HG02981 (cell line): ENCODE measurements at regions not wholly inside any gene's neighbourhood (a gene's known extent, or its start where the extent isn't known, plus 50 kb on each side); places are given as distances from the start of the nearest gene placed in this dataset.
"Not testable (repeated sequence)": the region's sequence is repeated elsewhere in the genome, so short reads cannot be mapped to it uniquely, and the experiment has no call there.

Source experiments
- ATAC-seq: cut with Tn5 transposase; IDR thresholded peaks from one replicate; pipeline ENCODE4 v1.9.1; 2021; ENCODE audit warnings: mild to moderate bottlenecking, moderate library complexity; ENCODE audit not compliant: unreplicated experiment

DNA sequence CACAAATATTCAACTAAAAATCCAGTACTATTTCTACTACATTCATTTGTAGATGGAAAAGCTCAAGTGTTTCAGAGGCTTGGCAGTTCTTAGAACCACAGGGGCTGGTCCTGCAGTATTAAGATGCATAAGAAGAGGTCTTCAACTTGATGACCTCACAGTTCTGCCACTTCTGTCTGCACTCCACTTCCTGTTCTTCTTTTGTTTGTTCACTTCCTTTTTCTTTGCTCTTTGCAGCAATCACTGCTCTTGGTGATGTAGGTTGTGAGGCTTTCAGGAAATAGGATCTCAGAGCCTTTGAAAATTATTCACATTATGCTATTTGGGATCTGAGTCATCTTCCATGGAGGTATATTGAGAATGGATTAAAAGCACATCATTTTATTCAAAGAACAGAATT lies 602.0 kb upstream of the CPEB2 start:
- ATAC-seq: no peak

DNA sequence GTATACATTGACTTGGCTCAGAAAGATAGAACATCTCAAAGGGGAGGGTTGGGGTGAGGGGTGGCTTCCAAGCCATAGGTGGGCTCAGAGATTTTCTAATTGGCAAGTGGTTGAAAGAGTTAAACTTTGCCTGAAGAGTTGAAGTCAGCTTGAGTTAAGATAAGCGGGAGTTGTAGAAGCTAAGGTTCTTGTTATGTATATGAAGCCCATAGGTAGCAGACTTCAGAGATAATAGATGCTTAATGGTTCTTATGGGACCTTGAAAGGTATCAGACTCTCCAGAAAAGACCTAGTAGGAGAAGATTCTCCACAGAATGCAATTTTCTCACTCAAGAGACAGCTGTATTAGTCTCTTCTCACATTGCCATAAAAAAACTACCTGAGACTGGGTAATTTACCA lies 599.1 kb upstream of the CPEB2 start:
- no peak for ATAC-seq

DNA sequence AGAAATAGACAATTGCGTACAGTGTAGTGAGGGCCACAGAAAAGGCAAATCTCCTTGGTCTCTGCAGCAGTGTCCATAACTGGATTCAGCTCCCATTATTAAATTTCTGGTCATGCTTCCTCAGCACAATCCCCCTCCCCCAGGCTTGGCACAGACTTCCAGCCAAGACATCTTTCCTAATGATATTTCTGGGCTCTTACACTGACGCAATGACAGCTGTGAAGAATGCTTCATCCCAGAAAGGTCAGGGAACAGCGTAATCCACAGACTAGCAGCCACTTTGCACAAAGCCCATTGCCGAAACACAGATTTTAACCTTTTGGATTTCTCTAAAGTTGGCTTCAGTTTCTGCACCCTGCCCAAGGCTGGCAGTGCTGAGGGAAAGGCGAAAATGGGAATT lies 597.6 kb upstream of the CPEB2 start:
- no peak for ATAC-seq

DNA sequence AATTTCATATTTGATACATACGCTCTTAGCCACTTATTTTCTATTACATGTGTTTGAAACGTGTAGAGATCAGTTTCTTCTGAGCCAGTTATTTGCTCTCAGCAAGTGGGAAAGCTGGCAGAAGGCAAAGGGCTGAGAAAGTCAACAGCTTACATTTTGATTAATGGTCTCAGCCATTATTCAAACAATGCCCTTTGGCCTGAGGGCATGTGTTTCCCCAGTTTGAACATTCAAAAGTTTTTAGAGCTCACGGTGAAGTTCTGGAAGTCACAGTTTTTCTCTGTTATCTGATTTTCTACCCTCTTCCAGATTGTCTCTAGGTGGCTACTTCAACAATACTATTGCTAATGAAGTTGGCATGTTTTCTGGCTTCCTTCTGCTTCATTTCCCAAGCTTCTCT lies 591.8 kb upstream of the CPEB2 start:
- ATAC-seq: no peak

DNA sequence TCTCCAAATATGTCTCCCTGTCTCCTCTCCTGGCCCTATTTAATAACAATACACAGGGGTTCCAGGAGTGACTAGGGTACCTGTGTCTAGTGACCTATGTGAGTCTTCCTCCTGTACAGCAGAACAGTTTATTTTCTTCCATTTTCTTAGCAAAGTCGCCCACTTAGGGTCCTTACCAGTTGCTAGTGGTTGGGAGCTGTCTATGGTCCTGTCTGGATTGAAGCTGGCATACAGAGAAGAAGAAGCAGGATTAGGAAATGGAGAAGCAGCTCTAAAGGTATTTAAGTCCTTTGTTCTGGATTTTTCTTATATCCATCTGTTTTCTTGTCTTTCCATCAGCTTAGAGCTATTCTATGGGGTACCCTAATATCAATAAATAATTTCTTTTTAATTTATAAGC lies 587.1 kb upstream of the CPEB2 start:
- no peak for ATAC-seq

DNA sequence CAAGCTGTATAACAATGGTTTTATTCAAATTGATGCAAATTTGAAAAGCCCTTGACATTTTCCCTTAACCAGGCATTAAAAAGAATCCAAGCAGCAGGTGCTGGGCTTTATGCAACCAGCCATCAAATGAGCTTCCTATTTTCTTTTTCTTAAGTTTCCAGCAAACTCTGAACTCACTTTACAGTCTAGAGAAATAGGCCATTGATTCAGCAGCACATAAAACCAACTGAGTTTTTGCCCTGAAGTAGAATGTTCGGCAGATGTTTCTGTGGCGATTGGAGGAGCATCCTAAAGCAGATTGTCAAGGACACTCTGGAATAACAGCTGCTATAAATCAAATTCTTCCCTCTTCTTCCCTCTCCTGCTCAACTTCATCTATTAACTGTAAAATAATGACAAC lies 582.8 kb upstream of the CPEB2 start:
- no peak for ATAC-seq

DNA sequence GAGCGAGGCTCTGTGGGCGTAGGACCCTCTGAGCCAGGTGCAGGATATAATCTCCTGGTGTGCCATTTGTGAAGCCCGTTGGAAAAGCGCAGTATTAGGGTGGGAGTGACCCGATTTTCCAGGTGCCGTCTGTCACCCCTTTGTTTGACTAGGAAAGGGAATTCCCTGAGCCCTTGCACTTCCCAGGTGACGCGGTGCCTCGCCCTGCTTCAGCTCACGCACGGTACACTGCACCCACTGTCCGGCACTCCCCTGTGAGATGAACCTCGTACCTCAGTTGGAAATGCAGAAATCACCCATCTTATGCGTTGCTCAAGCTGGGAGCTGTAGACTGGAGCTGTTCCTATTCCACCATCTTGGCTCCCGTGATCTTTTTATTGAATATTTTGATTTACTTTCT lies 576.0 kb upstream of the CPEB2 start:
- ATAC-seq: not testable (repeated sequence)

DNA sequence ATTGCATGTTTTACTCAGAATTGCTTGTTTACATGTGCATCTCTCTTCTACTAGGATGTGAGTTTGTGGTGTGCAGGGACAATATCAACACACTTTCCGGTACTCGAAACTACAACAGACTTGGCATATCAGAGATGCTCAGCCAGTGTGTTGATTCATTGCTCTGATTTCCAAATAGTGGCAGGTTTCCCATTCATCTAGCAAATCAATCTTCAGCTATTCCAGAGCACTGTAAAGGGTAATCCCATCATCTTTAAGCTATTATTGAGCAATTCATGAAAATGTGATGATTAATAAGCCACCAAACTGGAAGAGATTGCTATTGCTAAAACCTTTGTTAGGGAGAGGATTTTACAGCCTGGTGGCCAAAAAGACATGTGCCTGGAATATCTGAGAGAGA lies 574.2 kb upstream of the CPEB2 start:
- no peak for ATAC-seq

DNA sequence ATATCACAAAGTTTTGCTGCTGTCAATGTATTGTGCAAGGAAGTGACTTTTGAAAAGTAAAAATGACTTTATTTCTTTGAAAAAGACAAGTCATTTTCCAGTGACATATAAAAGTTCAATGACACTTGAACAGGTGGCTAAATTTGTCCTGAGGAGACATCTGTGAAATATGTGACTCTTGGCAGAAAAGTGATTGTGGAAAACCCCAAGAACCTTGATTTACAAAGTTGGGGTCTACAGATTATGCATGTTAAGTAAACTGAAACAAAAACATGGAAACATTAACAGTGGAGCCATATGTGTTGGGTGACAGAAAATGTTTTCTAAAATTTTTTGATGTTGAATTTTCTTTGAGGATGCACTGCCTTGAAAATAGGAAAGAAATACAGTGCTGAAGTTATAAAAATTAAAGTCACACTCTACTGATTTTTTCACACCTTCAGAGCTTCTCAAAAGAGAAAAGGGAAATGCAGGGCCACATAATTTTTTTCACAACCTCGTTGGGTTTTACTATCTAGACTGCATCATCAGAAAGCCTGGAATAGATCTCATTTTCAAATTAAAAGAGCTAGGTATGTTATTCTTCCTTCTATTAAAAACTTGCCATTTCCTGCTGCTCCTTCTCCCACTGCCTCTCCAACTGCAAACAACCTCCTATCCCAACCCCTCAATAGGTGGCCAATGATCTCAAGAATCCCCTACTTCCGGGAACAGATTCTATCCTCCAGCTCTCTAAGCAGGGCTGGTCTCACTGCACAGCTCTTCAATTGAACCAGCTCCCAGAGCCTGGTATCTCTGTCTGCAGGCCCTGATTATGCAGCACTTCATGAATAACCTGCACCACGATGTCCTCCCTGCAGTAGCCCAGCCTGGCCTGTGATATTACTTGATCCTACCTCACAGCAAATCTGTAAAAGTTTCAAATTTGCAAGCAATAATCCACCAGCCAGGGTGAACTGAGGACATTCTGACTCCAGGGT lies 570.8 kb upstream of the CPEB2 start:
- no peak for ATAC-seq

DNA sequence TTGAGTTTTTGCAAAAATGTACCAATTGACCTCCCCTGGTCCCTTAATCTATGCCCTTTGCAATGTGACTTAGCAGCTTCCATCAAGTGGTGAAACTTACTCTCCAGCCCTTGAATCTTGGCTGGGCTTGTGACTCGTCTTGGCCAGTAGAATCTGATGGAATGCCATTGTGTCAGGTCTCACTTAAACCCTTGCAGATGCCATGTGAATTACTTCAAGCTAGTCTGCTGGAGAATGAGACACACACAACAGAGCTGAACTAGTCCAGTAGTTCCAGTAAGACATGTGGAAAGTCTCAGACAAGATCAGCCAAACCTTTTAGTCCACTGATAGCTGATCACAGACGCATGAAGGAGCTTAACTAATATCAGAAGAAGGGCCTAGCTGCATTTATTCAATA lies 567.8 kb upstream of the CPEB2 start:
- no peak for ATAC-seq

DNA sequence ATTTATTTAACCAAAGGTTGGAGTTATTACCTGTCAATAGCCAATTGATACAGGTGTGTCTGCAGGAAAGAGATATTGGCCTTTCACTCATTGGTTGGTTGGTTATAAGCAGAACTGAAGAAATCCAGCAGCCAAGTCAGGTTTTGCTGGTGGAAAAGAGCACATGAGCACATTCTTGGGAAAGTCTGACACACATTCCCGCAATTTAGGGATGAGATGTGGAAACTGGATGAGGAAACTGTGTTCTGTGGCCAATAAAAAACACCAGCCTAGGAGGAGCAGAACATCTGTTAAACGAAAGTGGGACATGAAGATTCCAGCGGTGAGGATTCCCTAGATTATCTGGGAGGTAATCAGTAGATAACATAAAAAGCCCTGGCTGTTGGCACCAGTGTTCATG lies 567.4 kb upstream of the CPEB2 start:
- no peak for ATAC-seq

DNA sequence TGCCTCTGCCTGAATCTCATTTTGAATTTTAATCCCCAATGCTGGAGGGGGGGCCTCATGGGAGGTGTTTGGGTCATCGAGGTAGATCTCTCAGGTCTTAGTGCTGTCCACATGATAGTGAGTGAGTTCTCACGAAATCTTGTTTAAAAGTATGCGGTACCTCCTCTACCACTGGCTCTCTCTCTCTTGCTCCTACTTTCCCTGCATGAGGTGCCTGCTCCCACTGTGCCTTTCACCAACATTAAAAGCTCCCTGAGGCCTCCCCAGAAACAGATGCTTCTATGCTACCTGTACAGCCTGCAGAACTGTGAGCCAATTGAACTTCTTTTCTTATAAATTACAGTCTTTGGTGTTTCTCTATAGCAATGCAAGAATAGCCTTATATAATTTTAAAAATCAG lies 560.7 kb upstream of the CPEB2 start:
- ATAC-seq: no peak

DNA sequence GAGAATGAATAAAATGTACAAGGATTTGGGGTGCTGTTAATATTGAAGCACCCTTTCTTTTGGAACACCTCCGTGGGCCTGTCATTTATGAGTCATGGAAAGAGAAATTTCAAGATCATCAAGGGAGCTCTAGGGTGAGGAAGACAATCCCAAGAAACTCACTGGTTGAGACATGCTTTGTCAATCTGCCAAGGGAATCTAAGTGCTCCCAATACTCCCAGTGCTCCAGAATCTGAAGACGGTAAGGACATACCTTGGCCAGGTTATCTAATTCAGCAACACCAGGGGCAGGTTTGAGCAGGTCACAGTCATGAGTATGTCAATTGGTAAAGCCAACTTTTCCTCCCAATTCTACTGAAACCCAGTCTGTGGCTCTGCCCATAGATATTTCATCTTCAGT lies 556.4 kb upstream of the CPEB2 start:
- ATAC-seq: no peak

DNA sequence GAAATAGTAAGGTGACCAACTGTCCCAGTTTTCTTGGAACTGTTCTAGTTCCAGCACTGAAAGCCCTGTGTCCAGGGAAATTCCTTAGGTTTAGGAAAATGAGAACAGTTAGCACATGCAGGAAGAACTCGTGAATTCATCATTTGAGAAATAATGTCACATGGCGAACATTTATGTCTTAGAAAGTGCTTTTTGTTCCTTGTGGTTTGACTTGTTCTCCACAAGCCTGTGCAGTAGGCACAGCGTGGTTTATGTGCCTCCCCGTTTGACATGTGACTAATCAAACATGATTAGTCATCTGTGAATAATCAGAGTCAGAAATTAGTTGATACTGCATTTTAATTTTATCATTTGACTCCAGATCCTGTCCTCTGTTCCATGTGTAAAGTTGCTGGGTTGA lies 556.0 kb upstream of the CPEB2 start:
- ATAC-seq: no peak

DNA sequence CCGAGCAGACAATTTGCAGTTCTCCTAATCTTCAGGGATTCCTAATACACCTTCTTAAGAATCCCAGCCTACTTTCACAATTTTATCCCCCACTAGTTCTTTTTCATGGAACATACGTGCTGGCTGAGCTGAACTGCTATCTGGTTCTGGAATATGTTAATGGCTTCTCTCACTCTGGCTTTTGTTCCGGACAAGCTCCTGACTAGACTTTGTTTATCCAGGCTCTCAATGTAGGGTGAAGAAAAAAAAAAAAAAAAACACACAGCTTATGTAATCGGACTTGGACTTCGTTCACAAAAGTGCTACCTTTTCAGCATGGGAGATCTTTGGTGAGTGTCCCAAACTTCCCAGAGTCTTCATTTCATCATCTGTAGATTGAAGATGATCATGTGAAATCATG lies 555.4 kb upstream of the CPEB2 start:
- ATAC-seq: no peak

DNA sequence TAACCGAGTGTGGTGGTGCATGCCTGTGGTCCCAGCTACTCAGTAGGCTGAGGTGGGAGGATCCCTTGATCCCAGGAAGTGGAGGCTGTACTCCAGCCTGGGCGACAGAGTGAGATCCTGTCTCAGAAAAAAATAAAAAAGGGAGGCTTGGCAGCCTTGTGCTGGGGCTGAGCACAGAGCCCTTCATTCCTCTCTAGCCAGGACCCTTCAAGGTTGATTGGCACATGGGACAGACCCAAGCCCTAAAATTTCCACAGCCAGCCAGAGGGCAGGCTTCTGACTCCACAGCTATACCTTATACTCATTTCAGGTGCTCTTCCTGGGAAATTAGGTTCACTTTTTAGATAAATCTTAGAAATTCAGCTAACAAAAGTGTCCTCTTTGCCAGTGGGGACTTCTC lies 553.0 kb upstream of the CPEB2 start:
- ATAC-seq: no peak

DNA sequence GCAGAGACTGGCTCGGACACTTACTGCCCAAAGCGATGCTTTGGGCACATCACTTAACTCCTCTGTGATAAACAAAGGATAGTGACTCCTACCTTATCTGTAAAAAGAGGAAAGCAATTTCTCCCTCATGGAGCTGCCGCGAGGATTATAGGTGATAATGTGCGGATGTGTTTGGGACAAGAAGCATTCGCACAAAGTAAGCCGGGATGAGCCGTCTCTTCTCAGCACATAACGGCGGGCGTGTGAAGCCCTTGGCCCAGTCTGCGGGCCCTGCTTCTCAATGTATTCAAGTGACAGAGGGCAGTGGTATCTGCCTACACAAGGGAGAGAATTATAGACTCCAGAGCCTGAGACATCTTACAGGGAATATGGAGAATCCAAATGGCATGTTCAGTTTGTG lies 550.3 kb upstream of the CPEB2 start:
- no peak for ATAC-seq

DNA sequence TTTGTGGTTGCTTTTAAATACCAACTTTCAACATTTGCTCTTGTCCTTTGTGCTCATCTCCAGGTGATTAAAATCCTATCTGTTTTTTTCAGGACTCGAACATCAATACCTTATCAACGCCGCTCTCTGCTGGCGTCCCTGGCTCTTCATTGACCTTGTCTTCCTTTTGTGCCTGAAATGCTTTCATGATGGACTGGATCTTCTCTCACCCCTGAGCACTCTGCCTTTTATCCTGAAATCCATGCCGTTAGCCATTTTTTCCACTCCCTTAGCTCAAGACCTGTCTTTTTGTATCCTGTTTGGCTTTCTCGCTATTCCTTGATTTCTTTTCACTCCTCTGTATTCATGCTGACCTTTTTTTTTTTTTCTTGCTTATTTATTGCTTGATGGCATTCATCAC lies 549.5 kb upstream of the CPEB2 start:
- ATAC-seq: no peak

DNA sequence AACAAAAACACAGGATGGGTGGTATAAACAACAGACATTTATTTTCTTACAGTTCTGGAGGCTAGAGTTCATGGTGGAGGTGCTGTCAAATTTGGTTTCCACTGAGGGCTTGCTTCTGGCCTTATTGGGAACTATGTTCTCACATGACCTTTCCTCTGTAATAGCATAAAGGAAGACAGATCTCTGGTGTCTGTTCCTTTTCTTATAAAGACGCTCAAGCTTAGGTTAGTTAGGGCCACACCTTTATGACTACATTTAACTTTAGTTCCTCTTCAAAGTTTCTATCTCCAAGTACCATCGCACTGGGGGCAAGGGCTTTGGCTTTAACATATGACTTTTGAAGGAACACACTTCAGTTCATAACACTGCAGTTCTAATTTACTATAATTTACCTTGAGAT lies 543.8 kb upstream of the CPEB2 start:
- no peak for ATAC-seq

DNA sequence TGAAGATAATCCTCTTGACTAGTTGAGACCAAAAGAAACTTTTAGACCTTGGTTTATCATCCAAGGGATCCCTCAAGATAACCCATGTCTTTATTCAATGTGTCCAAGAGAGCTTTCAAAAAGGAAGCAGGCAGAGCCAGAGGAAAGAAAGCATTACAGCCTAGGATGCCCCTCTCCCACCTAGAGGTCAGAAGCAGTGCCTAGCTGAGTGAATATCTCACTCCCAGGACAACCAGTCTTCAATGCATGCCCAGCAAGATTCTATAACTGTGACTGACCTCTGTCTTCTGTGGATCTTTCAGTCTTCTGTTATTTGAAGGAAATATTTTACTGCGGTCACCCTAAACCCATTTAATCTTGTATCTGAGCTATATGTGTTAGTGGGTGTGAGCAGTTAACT lies 537.2 kb upstream of the CPEB2 start:
- no peak for ATAC-seq

DNA sequence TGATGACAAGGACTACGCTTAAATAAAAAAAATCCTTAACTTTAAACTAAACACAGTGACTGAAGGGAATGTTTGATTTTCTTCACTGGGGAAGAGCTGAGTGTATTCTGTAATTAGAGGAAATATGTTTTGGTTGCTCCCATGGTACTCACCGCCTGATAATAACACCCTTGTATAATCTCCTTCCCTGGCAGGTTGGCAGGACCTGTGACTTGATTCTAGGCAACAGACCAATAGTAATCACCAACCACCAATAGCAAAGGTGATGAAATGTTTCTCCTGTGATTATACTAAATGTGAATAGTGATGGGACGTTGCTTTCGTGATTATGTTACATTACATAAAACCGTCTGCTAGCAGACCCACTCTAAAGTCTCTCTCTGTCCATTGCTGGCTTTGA lies 536.8 kb upstream of the CPEB2 start:
- no peak for ATAC-seq

DNA sequence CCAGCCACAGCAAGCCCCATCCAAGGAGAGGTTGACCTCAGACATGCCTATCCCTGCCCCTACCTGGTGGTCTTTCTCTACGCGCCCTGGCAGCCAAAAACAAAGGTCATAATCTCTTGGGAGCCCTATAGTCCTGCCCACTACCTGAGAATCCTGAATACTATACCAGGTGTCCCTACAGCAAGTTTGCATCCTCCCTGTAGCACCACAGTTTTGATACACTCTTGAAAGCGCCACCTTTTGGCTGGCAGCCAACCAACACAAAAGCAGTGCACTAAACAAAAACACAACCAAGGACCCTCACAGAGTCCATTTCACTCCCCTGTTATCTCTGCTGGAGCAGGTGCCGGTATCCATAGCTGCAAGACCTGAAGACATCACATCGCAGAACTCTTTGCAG lies 523.8 kb upstream of the CPEB2 start:
- no peak for ATAC-seq

DNA sequence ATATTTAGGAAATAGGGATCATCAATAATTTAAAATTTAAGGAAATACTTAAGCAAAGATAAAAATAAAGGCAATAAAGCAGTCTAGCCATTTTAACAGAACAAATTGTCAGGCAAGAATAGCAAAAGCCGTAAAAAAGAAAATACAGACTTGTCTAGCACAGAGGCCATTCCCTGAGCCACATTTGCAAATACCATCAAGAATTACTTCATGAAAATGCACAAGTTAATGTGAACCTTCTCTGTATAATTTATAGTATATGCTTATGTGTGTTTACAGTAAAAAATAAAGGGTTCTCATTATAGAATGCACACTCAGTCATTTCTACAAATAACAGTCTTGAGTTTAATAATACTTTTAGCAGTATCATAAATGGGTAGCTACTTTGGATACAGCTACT lies 505.9 kb upstream of the CPEB2 start:
- no peak for ATAC-seq
